GM10248 (cell line): ENCODE measurements at regions not wholly inside any gene's neighbourhood (a gene's known extent, or its start where the extent isn't known, plus 50 kb on each side); places are given as distances from the start of the nearest gene placed in this dataset.

Experiments used
- CTCF ChIA-PET: fragments of 300-600 bp; sonication (Branson Sonifier 250); formaldehyde crosslinking; extraction: SDS; loops from one replicate; lab custom pipeline; 2021; ENCODE audit warnings: antibody characterized with exemption; lab: Yijun Ruan, JAX
- POLR2A ChIA-PET: fragments of 350-650 bp; sonication (Branson Sonifier 250); formaldehyde crosslinking; extraction: SDS; loops from one replicate; lab custom pipeline; 2020; ENCODE audit warnings: antibody characterized with exemption; lab: Yijun Ruan, JAX
- DNase-seq: peaks from one replicate; pipeline ENCODE4 v3.0.0; 2012; ENCODE audit errors: extremely low spot score
- TF ChIP-seq, protein P1 (sequence below): IDR thresholded peaks from 2 replicates; pipeline ENCODE4 v1.5.1; 2012; ENCODE audit warnings: mild to moderate bottlenecking, low read depth; ENCODE audit errors: extremely low read depth, missing control alignments, control extremely low read depth

DNA sequence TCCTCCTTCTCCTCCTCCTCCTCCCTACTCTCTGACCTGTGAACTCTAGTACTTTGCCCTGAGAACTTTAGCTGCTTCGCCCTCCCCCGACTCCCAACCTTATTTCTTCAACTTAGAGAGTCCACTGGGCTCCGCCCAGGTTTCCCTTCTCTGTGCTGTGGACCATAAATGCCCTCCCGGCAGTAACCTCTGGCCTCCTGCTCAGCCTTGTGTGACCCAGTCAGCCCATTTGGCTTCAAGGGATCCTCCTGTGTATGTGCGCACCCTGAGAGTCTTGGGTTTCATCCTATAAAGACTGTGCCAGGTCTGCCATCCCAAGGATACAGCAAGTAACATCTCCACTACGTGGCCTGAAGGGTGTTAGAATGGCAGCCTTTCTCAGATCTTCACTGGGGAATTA is 275.6 kb upstream of the C16orf82 start:
- TF ChIP-seq, protein P1, sequence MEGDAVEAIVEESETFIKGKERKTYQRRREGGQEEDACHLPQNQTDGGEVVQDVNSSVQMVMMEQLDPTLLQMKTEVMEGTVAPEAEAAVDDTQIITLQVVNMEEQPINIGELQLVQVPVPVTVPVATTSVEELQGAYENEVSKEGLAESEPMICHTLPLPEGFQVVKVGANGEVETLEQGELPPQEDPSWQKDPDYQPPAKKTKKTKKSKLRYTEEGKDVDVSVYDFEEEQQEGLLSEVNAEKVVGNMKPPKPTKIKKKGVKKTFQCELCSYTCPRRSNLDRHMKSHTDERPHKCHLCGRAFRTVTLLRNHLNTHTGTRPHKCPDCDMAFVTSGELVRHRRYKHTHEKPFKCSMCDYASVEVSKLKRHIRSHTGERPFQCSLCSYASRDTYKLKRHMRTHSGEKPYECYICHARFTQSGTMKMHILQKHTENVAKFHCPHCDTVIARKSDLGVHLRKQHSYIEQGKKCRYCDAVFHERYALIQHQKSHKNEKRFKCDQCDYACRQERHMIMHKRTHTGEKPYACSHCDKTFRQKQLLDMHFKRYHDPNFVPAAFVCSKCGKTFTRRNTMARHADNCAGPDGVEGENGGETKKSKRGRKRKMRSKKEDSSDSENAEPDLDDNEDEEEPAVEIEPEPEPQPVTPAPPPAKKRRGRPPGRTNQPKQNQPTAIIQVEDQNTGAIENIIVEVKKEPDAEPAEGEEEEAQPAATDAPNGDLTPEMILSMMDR: no peak
- DNase-seq: no peak
- ChIA-PET CTCF (no interaction called here), POLR2A (no interaction called here)

GRCh38 chr16:26795184-26795583 is 271.5 kb upstream of the C16orf82 start:
- TF ChIP-seq, protein P1: no peak
- DNase-seq: no peak
- CTCF ChIA-PET: no interaction called here
- POLR2A ChIA-PET: no interaction called here

DNA sequence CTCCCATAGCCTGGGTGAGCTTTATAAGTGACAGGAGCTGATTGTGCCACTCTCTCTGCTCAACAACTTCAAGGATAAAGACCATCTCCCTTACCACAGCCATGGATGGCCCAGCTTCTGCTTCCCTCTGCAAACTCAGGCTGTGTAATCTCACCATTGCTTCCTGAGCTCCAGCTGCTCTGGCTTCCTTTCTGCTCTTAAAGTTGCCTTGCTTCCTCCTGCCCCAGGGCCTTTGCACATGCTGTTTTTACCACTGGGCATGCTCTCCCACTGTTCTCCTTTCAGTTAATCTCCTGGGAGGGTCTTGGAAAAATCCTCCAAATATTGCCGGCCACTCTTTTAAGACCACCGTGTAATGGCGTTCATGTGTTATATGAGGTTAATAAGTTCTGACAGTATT is 265.1 kb upstream of the C16orf82 start:
- POLR2A ChIA-PET: no interaction called here
- CTCF ChIA-PET: interaction anchor here (1.3 kb wide), 1 partner anchor 13 kb away, joined by 3 read pairs; no protein-coding TSS in a partner anchor
- TF ChIP-seq, protein P1: no peak
- DNase-seq: no peak

DNA sequence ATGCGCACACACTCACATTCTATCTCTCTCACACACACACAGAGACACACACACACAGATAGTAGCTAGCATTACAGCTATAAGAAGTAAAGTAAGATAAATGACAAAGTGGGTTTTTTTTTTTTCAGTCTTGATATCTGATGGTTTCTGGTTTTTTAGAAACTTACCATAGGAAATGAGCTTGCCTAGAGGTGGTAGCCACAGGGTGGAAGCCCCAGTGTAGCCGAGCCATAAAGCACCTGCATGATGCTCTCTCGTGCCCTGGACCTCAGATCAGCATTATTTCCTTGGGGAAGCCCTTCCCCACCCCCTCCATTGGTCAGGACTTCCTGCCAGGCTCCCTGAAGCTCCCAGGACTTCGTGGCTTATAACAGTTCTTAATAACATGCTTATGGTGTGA is 264.3 kb upstream of the C16orf82 start:
- DNase-seq: no peak
- ChIA-PET POLR2A (no interaction called here), CTCF (interaction anchor here (1.3 kb wide), 1 partner anchor 12 kb away, joined by 3 read pairs; no protein-coding TSS in a partner anchor)
- TF ChIP-seq, protein P1: no peak

DNA sequence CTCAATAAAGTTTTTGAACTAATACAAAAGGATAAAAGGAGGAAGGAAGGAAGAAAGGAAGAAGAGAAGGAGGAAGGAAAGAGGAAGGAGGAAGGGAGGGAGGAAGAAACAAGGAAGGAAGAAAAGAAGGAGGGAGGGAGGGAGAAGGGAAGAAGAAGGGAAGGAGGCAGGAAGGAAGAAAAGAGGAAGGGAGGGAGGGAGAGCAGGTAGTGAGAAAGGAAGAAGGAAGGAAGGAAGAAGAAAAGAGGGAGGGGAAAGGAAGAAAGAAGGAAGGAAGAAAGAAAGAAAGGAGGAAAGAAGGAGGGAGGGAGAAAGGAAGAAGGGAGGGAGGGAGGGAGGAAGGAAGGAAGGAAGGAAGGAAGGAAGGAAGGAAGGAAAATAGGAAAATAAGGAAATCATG is 263.8 kb upstream of the C16orf82 start:
- CTCF ChIA-PET: interaction anchor here (1.3 kb wide), 1 partner anchor 11 kb away, joined by 3 read pairs; no protein-coding TSS in a partner anchor
- TF ChIP-seq, protein P1: no peak
- POLR2A ChIA-PET: no interaction called here
- DNase-seq: no peak

GRCh38 chr16:26806657-26807056 is 260.1 kb upstream of the C16orf82 start:
- ChIA-PET CTCF (no interaction called here), POLR2A (no interaction called here)
- no peak for DNase-seq
- TF ChIP-seq, protein P1: no peak
